B cell (primary cell): ENCODE measurements at regions not wholly inside any gene's neighbourhood (a gene's known extent, or its start where the extent isn't known, plus 50 kb on each side); places are given as distances from the start of the nearest gene placed in this dataset.

ENCODE experiments used
- ATAC-seq: fragments of 200-7000 bp; cut with Tn5 transposase; one replicate; pipeline ENCODE4 v1.10.0; 2021; ENCODE audit warnings: low read depth, mild to moderate bottlenecking, moderate number of reproducible peaks, moderate library complexity
- CTCF ChIA-PET: fragments of 350-600 bp; sonication (Branson Sonifier 250); formaldehyde crosslinking; loops from one replicate; lab custom pipeline; 2021; ENCODE audit warnings: antibody characterized with exemption, inconsistent platforms; lab: Charles Lee
- POLR2A ChIA-PET: fragments of 350-600 bp; sonication (Branson Sonifier 250); formaldehyde crosslinking; loops from one replicate; lab custom pipeline; 2021; ENCODE audit warnings: antibody characterized with exemption; lab: Charles Lee
- DNase-seq: peaks from one replicate; pipeline ENCODE4 v3.0.0; 2013
- H2AFZ ChIP-seq: 2 replicates; pipeline ENCODE4 v1.6.1; 2012; ENCODE audit warnings: mild to moderate bottlenecking, low read depth, low read length; ENCODE audit not compliant: insufficient read depth, poor library complexity, severe bottlenecking
- H3K27ac ChIP-seq, 2 donors: 1 replicate in 1 of 2; 2 replicates in 1 of 2; pipeline ENCODE4 v1.5.1; 2012 to 2013; ENCODE audit warnings: low read length in 2 of 2, mild to moderate bottlenecking in 2 of 2, moderate library complexity in 1 of 2
- H3K27me3 ChIP-seq, 4 experiments: fragments of 200-600 bp in 1 of 4; sonication (generic) in 1 of 4; replicated peaks in 1 of 4; 1 replicate in 2 of 4; 2 replicates in 2 of 4; pipeline versions ENCODE4 v1.6.1 to v1.7.0; 2013 to 2016; ENCODE audit warnings: low read length in 3 of 4, mild to moderate bottlenecking in 2 of 4, mixed read lengths in 1 of 4, moderate library complexity in 1 of 4; ENCODE audit not compliant: insufficient read depth in 4 of 4, control insufficient read depth in 3 of 4; ENCODE audit errors: control extremely low read depth in 1 of 4
- H3K36me3 ChIP-seq, 2 experiments: replicated peaks in 1 of 2; 1 replicate in 1 of 2; 2 replicates in 1 of 2; pipeline versions ENCODE4 v1.6.1 to v1.7.1; 2013; ENCODE audit warnings: low read length in 1 of 2; ENCODE audit not compliant: insufficient read depth in 2 of 2, control insufficient read depth in 1 of 2; ENCODE audit errors: control extremely low read depth in 1 of 2, extremely low read depth in 1 of 2
- H3K4me1 ChIP-seq, 2 donors: fragments of 200-600 bp in 1 of 2; sonication (generic) in 1 of 2; 1 replicate in 1 of 2; 2 replicates in 1 of 2; pipeline versions ENCODE4 v1.5.1 to v1.6.1; 2013 to 2017; ENCODE audit warnings: low read length in 2 of 2; ENCODE audit not compliant: control insufficient read depth in 2 of 2, insufficient read depth in 2 of 2
- H3K4me2 ChIP-seq: replicated peaks from 2 replicates; pipeline ENCODE3; 2012; ENCODE audit warnings: mild to moderate bottlenecking, low read depth, low read length; ENCODE audit not compliant: poor library complexity, severe bottlenecking
- H3K4me3 ChIP-seq, 5 experiments: fragments of 200-600 bp in 1 of 5; sonication (generic) in 1 of 5; 1 replicate in 3 of 5; 2 replicates in 2 of 5; pipeline versions ENCODE4 v1.5.1 to v1.7.0; 2011 to 2016; ENCODE audit warnings: low read length in 4 of 5, mild to moderate bottlenecking in 4 of 5, low read depth in 2 of 5, control low read depth in 1 of 5, moderate library complexity in 1 of 5; ENCODE audit not compliant: insufficient read depth in 1 of 5; ENCODE audit errors: control extremely low read depth in 1 of 5, extremely low read depth in 1 of 5
- H3K79me2 ChIP-seq: fragments of 200-600 bp; sonication (generic); one replicate; pipeline ENCODE4 v1.6.0; 2016; ENCODE audit warnings: low read length; ENCODE audit not compliant: control insufficient read depth, insufficient read depth
- H3K9ac ChIP-seq: fragments of 200-600 bp; sonication (generic); 2 replicates; pipeline ENCODE4 v1.6.1; 2017; ENCODE audit warnings: mild to moderate bottlenecking, low read length, moderate library complexity
- H3K9me3 ChIP-seq, 3 donors: one replicate each; pipeline versions ENCODE4 v1.6.1 to v1.7.1; 2013; ENCODE audit warnings: low read length in 2 of 3; ENCODE audit not compliant: control insufficient read depth in 2 of 3, insufficient read depth in 1 of 3; ENCODE audit errors: control extremely low read depth in 1 of 3
- H4K20me1 ChIP-seq: 2 replicates; pipeline ENCODE4 v1.6.0; 2012; ENCODE audit warnings: mild to moderate bottlenecking, low read length; ENCODE audit not compliant: insufficient read depth, control insufficient read depth, poor library complexity, severe bottlenecking
- H3K27ac Mint-ChIP-seq: one replicate; pipeline ENCODE4 v1.8.0; 2021; ENCODE audit warnings: mixed read lengths
- H3K27me3 Mint-ChIP-seq: one replicate; pipeline ENCODE4 v1.8.0; 2021; ENCODE audit warnings: mixed read lengths
- H3K4me1 Mint-ChIP-seq: one replicate; pipeline ENCODE4 v1.8.0; 2021; ENCODE audit warnings: mixed read lengths
- H3K4me3 Mint-ChIP-seq: one replicate; pipeline ENCODE4 v1.8.0; 2021; ENCODE audit warnings: mixed read lengths
- H3K9me3 Mint-ChIP-seq: one replicate; pipeline ENCODE4 v1.8.0; 2022; ENCODE audit warnings: mixed read lengths; ENCODE audit not compliant: insufficient read depth
- EZH2 ChIP-seq: IDR thresholded peaks from 2 replicates; pipeline ENCODE4 v1.6.1; 2012; ENCODE audit warnings: borderline replicate concordance, low read depth, mild to moderate bottlenecking, moderate library complexity, low read length; ENCODE audit not compliant: insufficient read depth, poor library complexity, severe bottlenecking
- WGBS: methylation state at CpG from one replicate; pipeline ENCODE4 v1.1.5; 2013; ENCODE audit warnings: missing lambda C conversion rate; ENCODE audit not compliant: insufficient coverage; 5-methylcytosine and 5-hydroxymethylcytosine counted together
- intact Hi-C: fragments of 100-400 bp; cut with micrococcal nuclease; formaldehyde crosslinking; loops from one replicate; pipeline ENCODE4 v1.10.0; 2022
- TF ChIP-seq, protein P1 (sequence below): fragments of 200-600 bp; IDR thresholded peaks from one replicate; pipeline ENCODE4 v1.8.0; 2022; ENCODE audit warnings: antibody characterized with exemption, mild to moderate bottlenecking

DNA sequence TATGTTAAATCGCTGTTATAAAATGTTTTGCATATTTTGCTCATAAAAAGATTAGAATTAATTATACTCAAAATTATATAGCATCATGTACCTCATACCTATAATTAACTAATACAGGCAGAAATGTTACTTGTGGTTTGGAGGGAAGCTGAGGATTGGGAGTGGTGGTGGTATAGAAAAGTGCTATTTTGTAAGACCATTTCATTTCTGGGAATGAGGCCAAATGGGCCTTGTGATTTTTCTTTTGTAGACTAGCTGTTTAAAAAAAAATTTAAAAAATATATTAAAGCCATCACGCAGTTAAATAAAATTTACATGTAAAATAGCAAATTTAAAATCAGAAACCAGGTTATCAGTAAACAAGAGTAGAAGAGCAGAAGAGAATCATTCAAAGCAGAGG is 560.8 kb upstream of the FAM98A start:
- H3K4me2 ChIP-seq = no peak overlapping the region
- peaks cover 0 to 3% (median 0%) of the 10 kb centered on the region in 4 experiments for H3K27me3 ChIP-seq
- intact Hi-C loops = no loop called here
- CTCF ChIA-PET = no interaction called here
- DNase-seq (no peak), ATAC-seq (no peak)
- Mint-ChIP-seq H3K27me3 (no peaks in the 10 kb centered on the region), H3K4me3 (no peak overlapping the region), H3K9me3 (no peaks in the 10 kb centered on the region), H3K27ac (no peak overlapping the region), H3K4me1 (no peaks in the 10 kb centered on the region)
- H3K4me1 ChIP-seq = no peaks in the 10 kb centered on the region
- no peak overlapping the region for H3K27ac ChIP-seq
- WGBS = no CpG with 5 or more reads among the region's 2 CpGs
- no peak overlapping the region for H2AFZ ChIP-seq
- H3K4me3 ChIP-seq = no peak overlapping the region
- no peaks in the 10 kb centered on the region for H3K79me2 ChIP-seq
- peaks cover 0 to 3% (median 0%) of the 10 kb centered on the region in 3 donors for H3K9me3 ChIP-seq
- TF ChIP-seq EZH2 = no peak
- TF ChIP-seq, protein P1, sequence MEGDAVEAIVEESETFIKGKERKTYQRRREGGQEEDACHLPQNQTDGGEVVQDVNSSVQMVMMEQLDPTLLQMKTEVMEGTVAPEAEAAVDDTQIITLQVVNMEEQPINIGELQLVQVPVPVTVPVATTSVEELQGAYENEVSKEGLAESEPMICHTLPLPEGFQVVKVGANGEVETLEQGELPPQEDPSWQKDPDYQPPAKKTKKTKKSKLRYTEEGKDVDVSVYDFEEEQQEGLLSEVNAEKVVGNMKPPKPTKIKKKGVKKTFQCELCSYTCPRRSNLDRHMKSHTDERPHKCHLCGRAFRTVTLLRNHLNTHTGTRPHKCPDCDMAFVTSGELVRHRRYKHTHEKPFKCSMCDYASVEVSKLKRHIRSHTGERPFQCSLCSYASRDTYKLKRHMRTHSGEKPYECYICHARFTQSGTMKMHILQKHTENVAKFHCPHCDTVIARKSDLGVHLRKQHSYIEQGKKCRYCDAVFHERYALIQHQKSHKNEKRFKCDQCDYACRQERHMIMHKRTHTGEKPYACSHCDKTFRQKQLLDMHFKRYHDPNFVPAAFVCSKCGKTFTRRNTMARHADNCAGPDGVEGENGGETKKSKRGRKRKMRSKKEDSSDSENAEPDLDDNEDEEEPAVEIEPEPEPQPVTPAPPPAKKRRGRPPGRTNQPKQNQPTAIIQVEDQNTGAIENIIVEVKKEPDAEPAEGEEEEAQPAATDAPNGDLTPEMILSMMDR = no peak
- H4K20me1 ChIP-seq = no peaks in the 10 kb centered on the region
- POLR2A ChIA-PET = no interaction called here
- H3K36me3 ChIP-seq = no peaks in the 10 kb centered on the region
- H3K9ac ChIP-seq = no peak overlapping the region

GRCh38 chr2:34153484-34153883 is 554.4 kb upstream of the FAM98A start:
- WGBS = no CpG with 5 or more reads among the region's 1 CpG
- no peaks in the 10 kb centered on the region for H3K36me3 ChIP-seq
- no peaks in the 10 kb centered on the region for H4K20me1 ChIP-seq
- H3K4me2 ChIP-seq = no peak overlapping the region
- Mint-ChIP-seq H3K9me3 (peaks cover 4% of the 10 kb centered on the region), H3K4me1 (no peaks in the 10 kb centered on the region), H3K4me3 (no peak overlapping the region), H3K27me3 (no peaks in the 10 kb centered on the region), H3K27ac (no peak overlapping the region)
- peaks cover 0 to 3% (median 0%) of the 10 kb centered on the region in 3 donors for H3K9me3 ChIP-seq
- no peak overlapping the region for H2AFZ ChIP-seq
- H3K4me3 ChIP-seq = no peak overlapping the region
- intact Hi-C loops = no loop called here
- TF ChIP-seq, protein P1 = no peak
- H3K27ac ChIP-seq = no peak overlapping the region
- H3K4me1 ChIP-seq = no peaks in the 10 kb centered on the region
- ChIA-PET CTCF (no interaction called here), POLR2A (no interaction called here)
- H3K9ac ChIP-seq = no peak overlapping the region
- no peak for DNase-seq
- H3K79me2 ChIP-seq = no peaks in the 10 kb centered on the region
- no peak for ATAC-seq
- no peaks in the 10 kb centered on the region for H3K27me3 ChIP-seq
